Stimulated activated CD8-positive, alpha-beta memory T cell treated with anti-CD3 and anti-CD28 coated beads, Interleukin-15, amount 100 ng/mL, for 24 hours (primary cell): ENCODE measurements at regions not wholly inside any gene's neighbourhood (a gene's known extent, or its start where the extent isn't known, plus 50 kb on each side); places are given as distances from the start of the nearest gene placed in this dataset.

ENCODE experiments used
- DNase-seq: peaks from one replicate; pipeline ENCODE4 v3.0.0-alpha.2; 2020; ENCODE audit warnings: low read depth

GRCh38 chr14:100674897-100675619, 51.6 kb upstream of the DLK1 start:
- DNase-seq, result no peak

- no peak for DNase-seq
Observed at GRCh38 chr14:100675699-100676684, 50.7 kb upstream of the DLK1 start.
